ENCODE measurements at regions not wholly inside any gene's neighbourhood (a gene's known extent, or its start where the extent isn't known, plus 50 kb on each side); places are given as distances from the start of the nearest gene placed in this dataset.

DNA sequence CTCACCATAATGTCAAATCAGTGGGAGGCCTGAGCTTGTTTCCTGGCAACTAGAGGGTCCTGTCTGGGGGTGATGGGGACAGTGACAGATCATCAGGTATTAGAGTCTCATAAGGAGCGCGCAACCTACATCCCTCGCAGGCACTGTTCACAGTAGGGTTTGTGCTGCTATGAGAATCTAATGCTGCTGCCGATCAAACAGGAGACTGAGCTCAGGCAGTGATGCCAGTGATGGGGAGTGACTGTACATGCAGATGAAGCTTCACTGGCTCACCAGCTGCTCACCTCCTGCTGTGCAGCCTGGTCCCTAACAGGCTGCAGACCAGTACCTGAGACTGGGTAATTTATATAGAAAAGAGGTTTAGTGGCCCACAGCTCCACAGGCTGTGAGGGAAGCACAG, 147.3 kb downstream of the TTLL2 start:
- TF ChIP-seq, protein P1, sequence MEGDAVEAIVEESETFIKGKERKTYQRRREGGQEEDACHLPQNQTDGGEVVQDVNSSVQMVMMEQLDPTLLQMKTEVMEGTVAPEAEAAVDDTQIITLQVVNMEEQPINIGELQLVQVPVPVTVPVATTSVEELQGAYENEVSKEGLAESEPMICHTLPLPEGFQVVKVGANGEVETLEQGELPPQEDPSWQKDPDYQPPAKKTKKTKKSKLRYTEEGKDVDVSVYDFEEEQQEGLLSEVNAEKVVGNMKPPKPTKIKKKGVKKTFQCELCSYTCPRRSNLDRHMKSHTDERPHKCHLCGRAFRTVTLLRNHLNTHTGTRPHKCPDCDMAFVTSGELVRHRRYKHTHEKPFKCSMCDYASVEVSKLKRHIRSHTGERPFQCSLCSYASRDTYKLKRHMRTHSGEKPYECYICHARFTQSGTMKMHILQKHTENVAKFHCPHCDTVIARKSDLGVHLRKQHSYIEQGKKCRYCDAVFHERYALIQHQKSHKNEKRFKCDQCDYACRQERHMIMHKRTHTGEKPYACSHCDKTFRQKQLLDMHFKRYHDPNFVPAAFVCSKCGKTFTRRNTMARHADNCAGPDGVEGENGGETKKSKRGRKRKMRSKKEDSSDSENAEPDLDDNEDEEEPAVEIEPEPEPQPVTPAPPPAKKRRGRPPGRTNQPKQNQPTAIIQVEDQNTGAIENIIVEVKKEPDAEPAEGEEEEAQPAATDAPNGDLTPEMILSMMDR (IDR thresholded peaks at IDR 0.05; ENCODE audit: low read depth, low read length): no peak
- Histone ChIP-seq H3K36me3 (no peaks in the 10 kb centered on the region), H3K9me3 (ENCODE audit: low read depth) (no peaks in the 10 kb centered on the region), H3K27me3 (no peaks in the 10 kb centered on the region), H3K27ac (peak overlapping the region; percentile 70), H3K4me3 (no peak overlapping the region), H3K4me1 (ENCODE audit: low read depth) (peaks cover 24% of the 10 kb centered on the region)
- no peak for DNase-seq (ENCODE audit: low read depth in 1 of 2, low spot score in 1 of 2)

DNA sequence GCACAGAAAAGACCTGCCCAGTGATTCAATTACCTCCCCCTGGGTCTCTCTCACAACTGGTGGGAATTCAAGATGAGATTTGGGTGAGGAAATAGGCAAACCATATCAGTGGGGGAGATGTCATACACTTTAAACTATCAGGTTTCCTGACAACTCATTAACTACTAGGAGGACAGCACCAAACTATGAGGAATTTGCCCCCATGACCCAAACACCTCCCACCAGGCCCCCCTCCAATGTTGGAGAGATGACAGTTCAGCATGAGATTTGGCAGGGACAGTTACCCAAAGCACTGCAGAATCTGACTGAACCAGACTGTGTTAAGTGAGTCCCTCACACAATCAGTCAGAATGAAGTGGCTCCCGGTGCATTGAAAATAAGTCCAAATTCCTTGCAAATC, 148.0 kb downstream of the TTLL2 start:
- H3K9me3 ChIP-seq (ENCODE audit: low read depth): no peaks in the 10 kb centered on the region
- TF ChIP-seq, protein P1 (IDR thresholded peaks at IDR 0.05; ENCODE audit: low read depth, low read length): no peak
- H3K27ac ChIP-seq: peak overlapping the region; percentile 70
- no peaks in the 10 kb centered on the region for H3K27me3 ChIP-seq
- H3K4me1 ChIP-seq (ENCODE audit: low read depth): peaks cover 24% of the 10 kb centered on the region
- H3K4me3 ChIP-seq: no peak overlapping the region
- DNase-seq (ENCODE audit: low read depth in 1 of 2, low spot score in 1 of 2): peak in 1 of 2 donors; percentile 50
- H3K36me3 ChIP-seq: no peaks in the 10 kb centered on the region

DNA sequence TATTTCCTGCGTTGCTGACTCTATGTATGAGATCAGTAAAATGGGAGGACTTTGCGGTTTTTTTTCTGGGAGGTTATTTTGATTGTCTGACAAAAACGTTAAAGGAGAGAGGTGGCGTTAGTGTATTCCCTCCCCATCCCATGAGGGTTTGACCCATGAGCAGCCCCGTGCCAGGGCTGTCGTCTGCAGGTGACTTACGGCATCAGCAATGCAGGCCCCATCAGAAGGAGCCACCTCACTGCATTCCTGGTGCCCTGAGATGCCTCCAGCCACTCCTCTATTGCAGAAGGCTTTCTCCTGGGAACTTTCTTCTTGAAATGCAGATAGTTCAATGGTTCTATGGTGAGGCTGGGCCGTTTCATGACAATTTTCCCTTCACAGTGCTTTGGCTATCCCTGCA, 149.3 kb downstream of the TTLL2 start:
- Histone ChIP-seq H3K4me1 (ENCODE audit: low read depth) (peaks cover 24% of the 10 kb centered on the region), H3K27ac (no peak overlapping the region), H3K4me3 (no peak overlapping the region), H3K9me3 (ENCODE audit: low read depth) (no peaks in the 10 kb centered on the region), H3K36me3 (no peaks in the 10 kb centered on the region), H3K27me3 (no peaks in the 10 kb centered on the region)
- TF ChIP-seq, protein P1 (IDR thresholded peaks at IDR 0.05; ENCODE audit: low read depth, low read length): no peak
- DNase-seq (ENCODE audit: low read depth in 1 of 2, low spot score in 1 of 2): no peak

DNA sequence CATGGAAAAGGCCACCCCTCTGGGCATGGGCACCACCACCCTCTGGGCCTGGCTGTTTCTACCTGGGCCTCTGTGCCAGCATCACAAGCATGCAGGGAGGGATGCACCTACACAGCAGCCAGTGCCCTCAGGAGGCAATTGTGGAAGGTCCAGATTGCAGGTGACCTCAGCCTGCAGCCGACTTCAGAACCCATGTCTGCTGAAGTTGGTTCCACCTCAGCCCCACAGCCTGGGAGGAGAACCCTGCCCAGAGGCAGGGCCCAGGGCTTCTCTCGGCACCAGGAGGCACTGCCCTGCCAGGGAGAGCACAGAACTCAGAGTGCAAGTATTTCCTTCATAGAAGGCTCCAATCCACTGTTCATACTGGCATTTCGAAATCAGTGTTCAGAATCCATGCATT, 149.8 kb downstream of the TTLL2 start:
- Histone ChIP-seq H3K4me3 (no peak overlapping the region), H3K27me3 (no peaks in the 10 kb centered on the region), H3K36me3 (no peaks in the 10 kb centered on the region), H3K27ac (no peak overlapping the region), H3K4me1 (ENCODE audit: low read depth) (peaks cover 24% of the 10 kb centered on the region), H3K9me3 (ENCODE audit: low read depth) (no peaks in the 10 kb centered on the region)
- TF ChIP-seq, protein P1 (IDR thresholded peaks at IDR 0.05; ENCODE audit: low read depth, low read length): peak; percentile 30
- DNase-seq (ENCODE audit: low read depth in 1 of 2, low spot score in 1 of 2): peak in 1 of 2 donors; percentile 37

DNA sequence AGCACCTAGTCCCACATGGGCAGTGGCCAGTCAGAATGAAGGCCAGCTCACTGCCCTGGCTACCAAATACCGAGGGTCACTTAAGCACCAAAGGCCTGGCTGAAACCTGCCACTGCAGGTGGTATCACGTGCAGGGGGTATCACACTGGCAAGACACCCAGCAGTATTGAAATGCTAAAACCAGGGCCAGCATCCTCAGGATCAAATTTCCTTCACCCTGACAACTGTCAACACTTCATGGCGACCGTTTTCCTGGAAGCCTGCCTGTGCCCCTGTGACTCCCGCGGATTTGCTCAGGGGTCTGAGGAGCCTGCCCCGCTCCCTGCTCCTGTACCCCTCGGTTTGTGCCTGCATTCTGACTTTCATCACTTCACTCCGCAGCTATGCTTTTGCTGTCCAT, 151.1 kb downstream of the TTLL2 start:
- H3K27me3 ChIP-seq: no peaks in the 10 kb centered on the region
- peak in 1 of 2 donors; percentile 54 for DNase-seq (ENCODE audit: low read depth in 1 of 2, low spot score in 1 of 2)
- no peaks in the 10 kb centered on the region for H3K36me3 ChIP-seq
- no peak overlapping the region for H3K4me3 ChIP-seq
- no peaks in the 10 kb centered on the region for H3K9me3 ChIP-seq (ENCODE audit: low read depth)
- H3K27ac ChIP-seq: no peak overlapping the region
- peaks cover 24% of the 10 kb centered on the region for H3K4me1 ChIP-seq (ENCODE audit: low read depth)
- TF ChIP-seq, protein P1 (IDR thresholded peaks at IDR 0.05; ENCODE audit: low read depth, low read length): no peak

Data from cardiac muscle cell (in vitro differentiated cells and primary cell).